GM12865 (cell line): ENCODE measurements at regions not wholly inside any gene's neighbourhood (a gene's known extent, or its start where the extent isn't known, plus 50 kb on each side); places are given as distances from the start of the nearest gene placed in this dataset.

Source experiments
- DNase-seq: peaks from one replicate; pipeline ENCODE4 v3.0.0; 2010; ENCODE audit warnings: low read depth
- H3K4me3 ChIP-seq: 2 replicates; pipeline ENCODE4 v1.5.1; 2011; ENCODE audit warnings: mild to moderate bottlenecking, low read depth, low read length, control low read depth
- CTCF ChIP-seq: IDR thresholded peaks from 2 replicates; pipeline ENCODE4 v1.5.1; 2011; ENCODE audit warnings: low read length, control low read depth, low read depth, inconsistent platforms; ENCODE audit not compliant: insufficient read depth; ENCODE audit errors: missing control alignments

GRCh38 chr16:73683804-73684203 is 612.8 kb upstream of the PSMD7 start:
- no peak for DNase-seq
- no peak overlapping the region for H3K4me3 ChIP-seq
- no peak for TF ChIP-seq CTCF

- DNase-seq: no peak
- TF ChIP-seq CTCF: no peak
- no peak overlapping the region for H3K4me3 ChIP-seq
Observed at GRCh38 chr16:73672135-73672534, 624.2 kb upstream of the ZFHX3 start.

GRCh38 chr16:73670836-73671820 is 623.2 kb upstream of the ZFHX3 start:
- H3K4me3 ChIP-seq: no peak overlapping the region
- DNase-seq: no peak
- TF ChIP-seq CTCF: no peak

- no peak overlapping the region for H3K4me3 ChIP-seq
- TF ChIP-seq CTCF: no peak
- DNase-seq: no peak
Observed at GRCh38 chr16:73669535-73670274, 621.8 kb upstream of the ZFHX3 start.

- TF ChIP-seq CTCF: no peak
- no peak overlapping the region for H3K4me3 ChIP-seq
- DNase-seq: no peak
Observed at GRCh38 chr16:73663720-73664119, 615.8 kb upstream of the ZFHX3 start.

- DNase-seq: no peak
- no peak for TF ChIP-seq CTCF
- H3K4me3 ChIP-seq: no peak overlapping the region
Observed at GRCh38 chr16:73636196-73636595, 588.3 kb upstream of the ZFHX3 start.
